Neuronal stem cell (in vitro differentiated cells): ENCODE measurements at regions not wholly inside any gene's neighbourhood (a gene's known extent, or its start where the extent isn't known, plus 50 kb on each side); places are given as distances from the start of the nearest gene placed in this dataset.

Source experiments
- DNase-seq: peaks from one replicate; pipeline ENCODE4 v3.0.0-alpha.2; 2013; ENCODE audit warnings: low spot score
- H2AFZ ChIP-seq: one replicate; pipeline ENCODE4 v1.6.1; 2013; ENCODE audit warnings: mild to moderate bottlenecking, low read length, inconsistent platforms
- H2AK5ac ChIP-seq: 2 replicates; pipeline ENCODE4 v1.6.1; 2013; ENCODE audit warnings: low read depth, mild to moderate bottlenecking, inconsistent platforms, low read length, moderate library complexity, mixed read lengths
- H2BK120ac ChIP-seq: 2 replicates; pipeline ENCODE4 v1.6.1; 2013; ENCODE audit warnings: low read depth, mild to moderate bottlenecking, inconsistent platforms, low read length, moderate library complexity, mixed read lengths
- H2BK12ac ChIP-seq: one replicate; pipeline ENCODE4 v1.6.1; 2013; ENCODE audit warnings: low read length, inconsistent platforms
- H2BK15ac ChIP-seq: 2 replicates; pipeline ENCODE4 v1.6.1; 2013; ENCODE audit warnings: mild to moderate bottlenecking, low read length, inconsistent platforms, mixed read lengths
- H2BK5ac ChIP-seq: one replicate; pipeline ENCODE4 v1.6.1; 2013; ENCODE audit warnings: inconsistent platforms, mild to moderate bottlenecking, low read length, moderate library complexity
- H3K14ac ChIP-seq: one replicate; pipeline ENCODE4 v1.6.1; 2013; ENCODE audit warnings: low read length, inconsistent platforms
- H3K18ac ChIP-seq: 2 replicates; pipeline ENCODE4 v1.6.1; 2013; ENCODE audit warnings: low read length, inconsistent platforms
- H3K23ac ChIP-seq: 2 replicates; pipeline ENCODE4 v1.6.1; 2013; ENCODE audit warnings: low read depth, mild to moderate bottlenecking, mixed read lengths, low read length, inconsistent platforms; ENCODE audit not compliant: poor library complexity
- H3K27ac ChIP-seq: replicated peaks from 3 replicates; pipeline ENCODE4 v1.5.1; 2013; ENCODE audit warnings: low read length, inconsistent platforms
- H3K27me3 ChIP-seq, 3 experiments: 2 replicates each; pipeline ENCODE4 v1.6.1; 2013; ENCODE audit warnings: low read length in 3 of 3, mild to moderate bottlenecking in 2 of 3, inconsistent platforms in 1 of 3, low read depth in 1 of 3, mixed read lengths in 1 of 3, moderate library complexity in 1 of 3; ENCODE audit not compliant: control insufficient read depth in 3 of 3, insufficient read depth in 3 of 3
- H3K36me3 ChIP-seq, 2 donors: replicated peaks in 1 of 2; 2 replicates each; pipeline ENCODE4 v1.6.1; 2013; ENCODE audit warnings: low read length in 2 of 2; ENCODE audit not compliant: control insufficient read depth in 2 of 2, insufficient read depth in 2 of 2
- H3K4ac ChIP-seq: 2 replicates; pipeline ENCODE4 v1.6.1; 2013; ENCODE audit warnings: inconsistent platforms, mild to moderate bottlenecking, low read length, moderate library complexity
- H3K4me1 ChIP-seq, 2 donors: 1 replicate in 1 of 2; 2 replicates in 1 of 2; pipeline ENCODE4 v1.6.1; 2013; ENCODE audit warnings: low read length in 2 of 2, low read depth in 1 of 2; ENCODE audit not compliant: control insufficient read depth in 2 of 2, insufficient read depth in 1 of 2
- H3K4me2 ChIP-seq: one replicate; pipeline ENCODE4 v1.6.1; 2013; ENCODE audit warnings: mild to moderate bottlenecking, low read length, inconsistent platforms; ENCODE audit not compliant: insufficient read depth, poor library complexity, severe bottlenecking
- H3K4me3 ChIP-seq, 2 donors: 2 replicates each; pipeline ENCODE4 v1.5.1; 2013; ENCODE audit warnings: low read length in 2 of 2, mild to moderate bottlenecking in 2 of 2, inconsistent platforms in 1 of 2, moderate library complexity in 1 of 2
- H3K79me1 ChIP-seq: one replicate; pipeline ENCODE4 v1.6.1; 2013; ENCODE audit warnings: low read depth, mild to moderate bottlenecking, inconsistent platforms, low read length, moderate library complexity
- H3K9ac ChIP-seq: one replicate; pipeline ENCODE4 v1.6.1; 2013; ENCODE audit warnings: mild to moderate bottlenecking, low read depth, low read length, inconsistent platforms; ENCODE audit not compliant: poor library complexity
- H3K9me3 ChIP-seq, 2 donors: replicated peaks in 1 of 2; 2 replicates each; pipeline versions ENCODE3 to v1.6.1; 2013; ENCODE audit warnings: low read length in 2 of 2, mild to moderate bottlenecking in 2 of 2, inconsistent platforms in 1 of 2, low read depth in 1 of 2, mixed read lengths in 1 of 2, moderate library complexity in 1 of 2; ENCODE audit not compliant: control insufficient read depth in 2 of 2, insufficient read depth in 1 of 2
- H4K8ac ChIP-seq: one replicate; pipeline ENCODE4 v1.6.1; 2013; ENCODE audit warnings: low read depth, mild to moderate bottlenecking, inconsistent platforms, low read length, moderate library complexity
- H4K91ac ChIP-seq: one replicate; pipeline ENCODE4 v1.6.1; 2013; ENCODE audit warnings: low read length, low read depth, mild to moderate bottlenecking, inconsistent platforms; ENCODE audit not compliant: poor library complexity
- WGBS, 2 donors: extraction: QIAGEN DNeasy Blood & Tissue Kit; methylation state at CpG; one replicate each; pipeline ENCODE4 v1.1.7; 2013; ENCODE audit warnings: missing lambda C conversion rate in 2 of 2, mixed read lengths in 1 of 2; ENCODE audit not compliant: insufficient read length in 2 of 2, insufficient replicate concordance in 1 of 2; ENCODE audit errors: extremely low coverage in 2 of 2; 5-methylcytosine and 5-hydroxymethylcytosine counted together

DNA sequence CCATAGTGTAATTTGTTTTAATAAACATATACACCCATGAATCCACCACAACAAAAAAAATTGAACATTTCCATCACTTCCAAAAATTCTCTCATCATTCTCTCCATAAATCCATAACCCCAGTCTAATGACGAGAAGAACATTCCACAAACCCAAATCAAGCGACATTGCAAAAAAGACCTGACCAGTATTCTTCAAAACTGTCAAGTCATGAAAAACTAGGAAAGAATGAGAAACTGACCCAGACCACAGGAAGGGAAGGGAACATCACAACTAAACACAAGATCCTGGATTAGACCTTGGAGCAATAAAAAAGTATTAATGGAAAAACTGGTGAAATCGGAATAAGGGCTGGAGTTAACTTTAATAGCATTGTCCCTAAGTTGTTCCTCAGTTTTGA, 141.3 kb upstream of the SLC35G4 start:
- Histone ChIP-seq H3K27ac (no peak overlapping the region), H4K91ac (no peak overlapping the region), H3K9ac (no peak overlapping the region), H2BK120ac (no peak overlapping the region), H2BK15ac (no peak overlapping the region), H3K4me1 (peaks cover 0 to 3% of the 10 kb centered on the region in 2 donors), H3K9me3 (peaks cover 0 to 2% of the 10 kb centered on the region in 2 donors), H3K79me1 (no peaks in the 10 kb centered on the region), H3K27me3 (no peaks in the 10 kb centered on the region), H2BK12ac (no peak overlapping the region), H3K4me2 (no peak overlapping the region), H3K4ac (no peak overlapping the region), H3K23ac (no peak overlapping the region), H2BK5ac (no peak overlapping the region), H3K4me3 (no peak overlapping the region), H2AK5ac (no peak overlapping the region), H3K14ac (no peak overlapping the region), H3K36me3 (no peaks in the 10 kb centered on the region), H3K18ac (no peak overlapping the region), H4K8ac (no peak overlapping the region), H2AFZ (no peak overlapping the region)
- WGBS, 2 donors = 100% methylated on average over 1 of the region's 3 CpGs; no CpG with 5 or more reads in 1 of the 2 donors
- DNase-seq = no peak

DNA sequence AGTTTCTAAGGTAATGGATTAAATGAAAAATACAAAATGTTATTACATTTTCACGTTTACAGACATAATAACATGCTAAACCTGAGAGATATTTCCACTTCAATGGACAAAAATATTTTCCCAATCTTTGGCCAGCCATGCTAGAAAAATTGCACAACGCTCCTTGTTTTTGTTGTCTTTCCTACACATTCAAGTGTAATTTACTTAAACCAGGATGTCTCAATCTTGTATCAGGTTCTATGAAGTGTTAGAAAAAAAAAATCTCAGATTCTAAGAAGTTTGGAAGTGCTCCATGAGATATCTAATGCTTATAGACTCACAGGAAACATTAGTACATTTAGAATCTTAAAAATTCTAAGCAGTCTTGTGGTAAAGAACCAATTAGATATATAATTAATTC, 141.8 kb upstream of the SLC35G4 start:
- Histone ChIP-seq H2BK15ac (no peak overlapping the region), H4K91ac (no peak overlapping the region), H3K18ac (no peak overlapping the region), H4K8ac (no peak overlapping the region), H3K9me3 (peaks cover 0 to 2% of the 10 kb centered on the region in 2 donors), H3K27me3 (no peaks in the 10 kb centered on the region), H2AK5ac (no peak overlapping the region), H3K4ac (no peak overlapping the region), H2BK120ac (no peak overlapping the region), H3K27ac (no peak overlapping the region), H3K4me3 (no peak overlapping the region), H2BK5ac (no peak overlapping the region), H3K79me1 (no peaks in the 10 kb centered on the region), H3K23ac (no peak overlapping the region), H3K4me2 (no peak overlapping the region), H3K36me3 (no peaks in the 10 kb centered on the region), H2BK12ac (no peak overlapping the region), H3K14ac (no peak overlapping the region), H2AFZ (no peak overlapping the region), H3K9ac (no peak overlapping the region), H3K4me1 (peaks cover 0 to 3% of the 10 kb centered on the region in 2 donors)
- WGBS, 2 donors = no CpG with 5 or more reads among the region's 2 CpGs
- DNase-seq = no peak

DNA sequence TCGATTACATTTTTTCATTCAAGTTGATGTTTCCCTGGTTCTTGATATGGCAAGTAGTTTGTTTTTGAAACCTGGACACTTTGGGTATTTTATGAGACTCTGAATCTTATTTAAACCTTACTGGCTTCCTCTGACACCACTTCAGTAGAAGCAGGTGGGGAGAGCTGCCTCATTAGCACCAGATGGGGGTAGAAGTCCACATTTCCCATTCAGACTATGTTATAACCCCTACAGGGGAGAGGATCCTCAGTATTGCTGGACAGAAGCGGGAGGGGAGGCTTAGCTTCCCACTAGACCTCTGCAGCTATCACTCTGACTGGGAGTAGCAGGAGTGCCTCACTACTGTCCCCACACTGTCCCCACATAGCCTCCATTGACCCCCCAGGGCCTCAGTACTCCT, 145.3 kb upstream of the SLC35G4 start:
- DNase-seq = no peak
- no CpG with 5 or more reads among the region's 2 CpGs for WGBS, 2 donors
- H3K9me3 ChIP-seq = no peaks in the 10 kb centered on the region
- H3K18ac ChIP-seq = no peak overlapping the region
- H3K4ac ChIP-seq = no peak overlapping the region
- H3K4me1 ChIP-seq = no peaks in the 10 kb centered on the region
- no peak overlapping the region for H3K9ac ChIP-seq
- no peak overlapping the region for H3K14ac ChIP-seq
- no peak overlapping the region for H3K4me3 ChIP-seq
- H2BK12ac ChIP-seq = no peak overlapping the region
- H3K27ac ChIP-seq = no peak overlapping the region
- H4K91ac ChIP-seq = no peak overlapping the region
- H2BK5ac ChIP-seq = no peak overlapping the region
- no peak overlapping the region for H3K4me2 ChIP-seq
- no peak overlapping the region for H4K8ac ChIP-seq
- no peak overlapping the region for H2AFZ ChIP-seq
- no peaks in the 10 kb centered on the region for H3K36me3 ChIP-seq
- no peak overlapping the region for H3K23ac ChIP-seq
- H3K79me1 ChIP-seq = no peaks in the 10 kb centered on the region
- no peak overlapping the region for H2BK120ac ChIP-seq
- H2BK15ac ChIP-seq = no peak overlapping the region
- no peak overlapping the region for H2AK5ac ChIP-seq
- H3K27me3 ChIP-seq = no peaks in the 10 kb centered on the region

DNA sequence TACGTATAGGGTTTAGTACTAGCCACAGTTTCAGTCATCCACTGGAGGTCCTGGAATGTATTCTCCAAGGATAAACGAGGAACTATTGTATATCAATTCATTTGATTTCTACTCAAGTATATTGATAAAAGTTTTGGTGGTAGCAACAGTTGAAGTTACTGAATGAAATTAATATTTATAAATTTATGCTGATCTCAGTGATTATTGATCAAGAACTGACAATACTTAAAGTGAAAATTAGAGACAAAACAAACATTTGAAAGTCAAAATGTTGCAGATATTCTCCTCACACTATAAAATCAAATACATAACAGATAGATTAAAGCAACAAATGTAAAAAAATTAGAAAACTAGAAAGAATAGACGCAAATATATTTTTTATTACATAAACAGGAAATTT, 150.9 kb upstream of the SLC35G4 start:
- Histone ChIP-seq H4K8ac (no peak overlapping the region), H2BK15ac (no peak overlapping the region), H3K79me1 (no peaks in the 10 kb centered on the region), H3K18ac (no peak overlapping the region), H2BK120ac (no peak overlapping the region), H3K27me3 (no peaks in the 10 kb centered on the region), H3K4me1 (no peaks in the 10 kb centered on the region), H3K9ac (no peak overlapping the region), H3K14ac (no peak overlapping the region), H3K4me3 (no peak overlapping the region), H3K36me3 (no peaks in the 10 kb centered on the region), H4K91ac (no peak overlapping the region), H3K27ac (no peak overlapping the region), H3K23ac (no peak overlapping the region), H3K9me3 (no peaks in the 10 kb centered on the region), H2BK5ac (no peak overlapping the region), H2AK5ac (no peak overlapping the region), H2AFZ (no peak overlapping the region), H2BK12ac (no peak overlapping the region), H3K4me2 (no peak overlapping the region), H3K4ac (no peak overlapping the region)
- no CpG with 5 or more reads among the region's 3 CpGs for WGBS, 2 donors
- no peak for DNase-seq
